Lung (tissue), 11 donors: ENCODE measurements at regions not wholly inside any gene's neighbourhood (a gene's known extent, or its start where the extent isn't known, plus 50 kb on each side); places are given as distances from the start of the nearest gene placed in this dataset.

Experiments
- ATAC-seq: fragments of 200-7000 bp; cut with Tn5 transposase; one replicate; pipeline ENCODE4 v1.9.1; 2020; ENCODE audit warnings: moderate number of reproducible peaks; ENCODE audit not compliant: insufficient read depth, low FRiP score
- DNase-seq, 3 donors: peaks; one replicate each; pipeline ENCODE4 v3.0.0-alpha.2; 2013 to 2017
- H3K27ac ChIP-seq, 2 donors: one replicate each; pipeline ENCODE4 v1.5.1; 2013; ENCODE audit warnings: mild to moderate bottlenecking in 2 of 2, moderate library complexity in 2 of 2, control low read depth in 1 of 2, inconsistent platforms in 1 of 2, low read depth in 1 of 2, low read length in 1 of 2
- H3K27me3 ChIP-seq, 3 donors: one replicate each; pipeline ENCODE4 v1.5.1; 2013; ENCODE audit warnings: low read length in 2 of 3; ENCODE audit not compliant: control insufficient read depth in 3 of 3, insufficient read depth in 3 of 3
- H3K36me3 ChIP-seq, 4 donors: one replicate each; pipeline ENCODE4 v1.5.1; 2013; ENCODE audit warnings: low read length in 4 of 4, mild to moderate bottlenecking in 1 of 4, moderate library complexity in 1 of 4; ENCODE audit not compliant: control insufficient read depth in 4 of 4, insufficient read depth in 4 of 4
- H3K4me1 ChIP-seq, 5 donors: one replicate each; pipeline ENCODE4 v1.5.1; 2013; ENCODE audit warnings: low read length in 5 of 5, mild to moderate bottlenecking in 2 of 5, moderate library complexity in 1 of 5; ENCODE audit not compliant: control insufficient read depth in 5 of 5, insufficient read depth in 5 of 5
- H3K4me3 ChIP-seq: one replicate; pipeline ENCODE4 v1.5.1; 2013; ENCODE audit warnings: mild to moderate bottlenecking, control low read depth, moderate library complexity
- H3K9ac ChIP-seq, 2 donors: one replicate each; pipeline ENCODE4 v1.5.1; 2013; ENCODE audit warnings: low read length in 2 of 2, control low read depth in 1 of 2; ENCODE audit not compliant: insufficient read depth in 1 of 2
- H3K9me3 ChIP-seq, 4 donors: one replicate each; pipeline ENCODE4 v1.5.1; 2013; ENCODE audit warnings: low read length in 3 of 4, mild to moderate bottlenecking in 1 of 4, moderate library complexity in 1 of 4; ENCODE audit not compliant: control insufficient read depth in 4 of 4, insufficient read depth in 3 of 4
- CTCF ChIP-seq: IDR thresholded peaks from 2 replicates; pipeline ENCODE4 v1.5.1; 2012; ENCODE audit warnings: mild to moderate bottlenecking; ENCODE audit errors: control extremely low read depth, extremely low read depth
- WGBS, 2 donors: extraction: QIAGEN DNeasy Blood & Tissue Kit; methylation state at CpG; one replicate each; pipeline ENCODE4 v1.1.7; 2013; 5-methylcytosine and 5-hydroxymethylcytosine counted together
- donor health status: control.
- donor health status: control.
- donor health status: Bipolar disorder and iron deficiency.
- donor health status: healthy.
- donor health status: DM: yes; HTN: yes; CAD: no.

DNA sequence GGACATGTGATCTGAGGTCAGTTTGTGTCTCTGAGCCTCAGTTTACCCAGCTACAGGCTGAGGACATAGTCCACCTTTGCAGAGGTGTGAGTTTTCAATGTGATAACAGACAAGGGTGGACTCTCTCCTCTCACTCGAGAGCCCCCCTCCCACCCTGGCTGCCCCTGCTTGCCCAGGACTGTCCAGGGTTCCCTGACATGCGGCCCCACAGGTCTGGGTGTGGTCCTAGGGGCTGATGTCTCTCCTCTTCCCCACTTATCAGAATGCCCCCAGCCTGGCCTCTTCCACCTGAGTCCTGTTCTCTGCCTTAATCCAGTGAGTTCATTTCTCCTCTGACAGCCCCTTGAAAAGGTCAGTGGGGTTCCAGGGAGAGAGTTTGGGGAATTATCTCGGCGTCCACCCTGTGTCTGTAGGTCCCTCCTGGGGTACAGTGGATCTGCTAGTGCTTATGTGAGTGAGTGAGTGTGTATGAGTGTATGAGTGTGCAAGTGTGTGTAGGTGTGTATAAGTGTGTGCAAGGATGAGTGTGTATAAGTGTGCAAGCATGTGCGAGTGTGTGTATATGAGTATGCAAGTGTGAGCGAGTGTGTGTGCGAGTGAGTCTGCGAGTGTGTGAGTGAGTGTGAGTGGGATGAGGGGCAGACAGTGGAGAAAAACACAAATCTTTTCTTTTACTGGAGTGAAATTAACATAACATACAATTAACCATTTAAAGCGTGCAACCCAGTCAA lies 175.0 kb downstream of the IRF8 start:
- Histone ChIP-seq H3K27me3 (peaks cover 0 to 3% (median 0%) of the 10 kb centered on the region in 3 donors), H3K4me1 (peaks cover 0 to 40% (median 15%) of the 10 kb centered on the region in 5 donors), H3K4me3 (no peak overlapping the region), H3K36me3 (no peaks in the 10 kb centered on the region), H3K9me3 (no peaks in the 10 kb centered on the region), H3K9ac (no peak overlapping the region), H3K27ac (peak overlapping the region in 1 of 2 donors; percentile 18)
- 85 to 89% methylated on average over 9 of the region's 9 CpGs for WGBS, 2 donors
- TF ChIP-seq CTCF, result no peak
- peak in 1 of 3 donors; percentile 6 for DNase-seq
- ATAC-seq, result no peak

GRCh38 chr16:86074651-86075487 lies 175.9 kb downstream of the IRF8 start:
- no peak for TF ChIP-seq CTCF
- no peak overlapping the region for H3K4me3 ChIP-seq
- no peak overlapping the region for H3K9ac ChIP-seq
- ATAC-seq (no peak), DNase-seq (peak; percentile 56 to 79 (median 67))
- whole genome bisulfite sequencing, 2 donors, result 46 to 61% methylated on average over 20 of the region's 20 CpGs
- no peaks in the 10 kb centered on the region for H3K9me3 ChIP-seq
- peaks cover 0 to 3% (median 0%) of the 10 kb centered on the region in 3 donors for H3K27me3 ChIP-seq
- H3K36me3 ChIP-seq, result no peaks in the 10 kb centered on the region
- peaks cover 0 to 47% (median 19%) of the 10 kb centered on the region in 5 donors for H3K4me1 ChIP-seq
- H3K27ac ChIP-seq, result peak overlapping the region in 1 of 2 donors; percentile 78

DNA sequence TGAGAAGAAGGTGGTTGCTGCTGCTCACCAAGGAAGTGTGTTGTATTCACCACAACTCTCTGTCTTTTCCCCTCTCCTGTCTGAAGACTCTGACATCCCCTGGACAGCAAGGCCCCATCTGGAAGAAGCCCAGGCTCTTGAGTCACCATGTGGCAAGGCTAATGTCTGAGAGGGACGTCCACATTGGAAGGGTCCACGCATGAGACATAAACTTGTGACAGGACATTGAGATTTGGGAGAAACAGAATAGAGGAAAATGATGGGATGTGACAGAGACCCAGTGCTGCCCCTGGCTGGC lies 176.5 kb downstream of the IRF8 start:
- H3K9ac ChIP-seq, result no peak overlapping the region
- 77 to 83% methylated on average over 2 of the region's 2 CpGs for WGBS, 2 donors
- no peak overlapping the region for H3K4me3 ChIP-seq
- peak overlapping the region in 1 of 2 donors; percentile 78 for H3K27ac ChIP-seq
- DNase-seq (peak in 1 of 3 donors; percentile 13), ATAC-seq (no peak)
- peaks cover 0 to 41% (median 17%) of the 10 kb centered on the region in 5 donors for H3K4me1 ChIP-seq
- H3K9me3 ChIP-seq, result no peaks in the 10 kb centered on the region
- H3K36me3 ChIP-seq, result no peaks in the 10 kb centered on the region
- H3K27me3 ChIP-seq, result peaks cover 0 to 3% (median 0%) of the 10 kb centered on the region in 3 donors
- TF ChIP-seq CTCF, result no peak
